SH-SY5Y (cell line): ENCODE measurements at regions not wholly inside any gene's neighbourhood (a gene's known extent, or its start where the extent isn't known, plus 50 kb on each side); places are given as distances from the start of the nearest gene placed in this dataset.

ENCODE experiments used
- GATA2 ChIP-seq: IDR thresholded peaks from 2 replicates; pipeline ENCODE4 v1.6.1; 2011; ENCODE audit warnings: mild to moderate bottlenecking, low read depth, low read length
- GATA3 ChIP-seq: IDR thresholded peaks from 2 replicates; pipeline ENCODE4 v1.6.1; 2011; ENCODE audit warnings: low read depth, mild to moderate bottlenecking, low read length, moderate library complexity

DNA sequence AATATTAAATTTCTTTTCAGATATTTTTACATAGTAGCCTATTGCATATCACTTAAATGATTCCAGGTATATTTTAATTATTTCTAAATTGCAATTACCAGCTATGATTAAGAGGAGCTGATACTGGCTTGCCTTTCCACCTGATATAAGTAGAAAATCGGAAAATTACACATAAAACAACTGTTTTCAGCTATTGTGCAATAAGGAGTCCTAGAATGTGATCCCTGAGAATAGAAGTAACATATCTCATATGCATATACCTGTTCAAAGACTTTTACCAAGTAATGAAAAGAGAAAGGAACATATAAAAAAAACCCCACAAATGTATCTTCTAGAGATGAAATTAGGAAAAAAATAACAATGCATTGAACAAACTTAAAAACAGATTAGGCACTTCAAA is 1354.6 kb upstream of the PCDH9 start:
- TF ChIP-seq GATA2, result no peak
- no peak for TF ChIP-seq GATA3
